ENCODE measurements at regions not wholly inside any gene's neighbourhood (a gene's known extent, or its start where the extent isn't known, plus 50 kb on each side); places are given as distances from the start of the nearest gene placed in this dataset.
A peak's percentile ranks its signal among the peaks of the same experiment; 100 is the strongest.

DNA sequence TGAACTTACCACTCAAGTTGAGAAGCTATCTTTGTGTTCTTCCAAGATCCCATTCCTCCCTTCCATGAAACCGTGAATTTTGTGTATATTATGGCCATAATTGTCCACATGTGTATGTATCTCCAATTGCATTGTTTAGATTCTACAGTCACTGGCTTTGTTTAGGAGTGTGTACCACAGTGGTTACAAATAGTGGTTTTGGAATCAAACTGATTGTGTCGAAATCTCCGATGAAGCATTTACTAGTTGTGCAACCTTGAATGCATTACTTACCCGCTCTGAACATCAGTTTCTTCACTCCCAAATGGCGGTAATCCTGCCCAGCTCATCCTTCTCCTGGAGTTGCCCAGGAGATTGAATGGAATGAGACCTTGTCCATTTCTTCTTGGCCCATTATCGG, 145.0 kb upstream of the ZNF32 start:
- Mint-ChIP-seq H3K27ac (ENCODE audit: unreplicated experiment) (no peak overlapping the region), H3K36me3 (ENCODE audit: insufficient read depth, unreplicated experiment) (no peaks in the 10 kb centered on the region), H3K4me1 (ENCODE audit: low read depth, unreplicated experiment) (no peaks in the 10 kb centered on the region), H3K9me3 (ENCODE audit: unreplicated experiment) (no peaks in the 10 kb centered on the region), H3K4me3 (ENCODE audit: unreplicated experiment) (no peak overlapping the region), H3K27me3 (ENCODE audit: insufficient read depth, unreplicated experiment) (peaks cover 29% of the 10 kb centered on the region)
- H3K27me3 ChIP-seq (replicated peaks; ENCODE audit: control insufficient read depth, insufficient read depth, low read length), result no peaks in the 10 kb centered on the region
- H3K9me3 ChIP-seq, result no peaks in the 10 kb centered on the region
- no peaks in the 10 kb centered on the region for H3K4me1 ChIP-seq
- no peak for DNase-seq
- ChIA-PET CTCF (no interaction called here), POLR2A (no interaction called here)
- no peak overlapping the region for H3K4me3 ChIP-seq (ENCODE audit: low read depth, low read length)
- intact Hi-C loops (cut with micrococcal nuclease; ENCODE audit: unreplicated experiment), result no loop called here
- TF ChIP-seq, protein P1, sequence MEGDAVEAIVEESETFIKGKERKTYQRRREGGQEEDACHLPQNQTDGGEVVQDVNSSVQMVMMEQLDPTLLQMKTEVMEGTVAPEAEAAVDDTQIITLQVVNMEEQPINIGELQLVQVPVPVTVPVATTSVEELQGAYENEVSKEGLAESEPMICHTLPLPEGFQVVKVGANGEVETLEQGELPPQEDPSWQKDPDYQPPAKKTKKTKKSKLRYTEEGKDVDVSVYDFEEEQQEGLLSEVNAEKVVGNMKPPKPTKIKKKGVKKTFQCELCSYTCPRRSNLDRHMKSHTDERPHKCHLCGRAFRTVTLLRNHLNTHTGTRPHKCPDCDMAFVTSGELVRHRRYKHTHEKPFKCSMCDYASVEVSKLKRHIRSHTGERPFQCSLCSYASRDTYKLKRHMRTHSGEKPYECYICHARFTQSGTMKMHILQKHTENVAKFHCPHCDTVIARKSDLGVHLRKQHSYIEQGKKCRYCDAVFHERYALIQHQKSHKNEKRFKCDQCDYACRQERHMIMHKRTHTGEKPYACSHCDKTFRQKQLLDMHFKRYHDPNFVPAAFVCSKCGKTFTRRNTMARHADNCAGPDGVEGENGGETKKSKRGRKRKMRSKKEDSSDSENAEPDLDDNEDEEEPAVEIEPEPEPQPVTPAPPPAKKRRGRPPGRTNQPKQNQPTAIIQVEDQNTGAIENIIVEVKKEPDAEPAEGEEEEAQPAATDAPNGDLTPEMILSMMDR (IDR thresholded peaks at IDR 0.05; ENCODE audit: insufficient read depth in 1 of 2, low read depth in 1 of 2, low read length in 1 of 2, severe bottlenecking in 1 of 2, unreplicated experiment in 1 of 2), result no peak
- no TSS peak for BruUV-seq (replicated peaks)
- H3K36me3 ChIP-seq (ENCODE audit: control insufficient read depth, insufficient read depth, low read length), result no peaks in the 10 kb centered on the region

GRCh38 chr10:43790147-43790546, 141.5 kb upstream of the ZNF32 start:
- intact Hi-C loops (cut with micrococcal nuclease; ENCODE audit: unreplicated experiment), result no loop called here
- no peaks in the 10 kb centered on the region for H3K36me3 ChIP-seq (ENCODE audit: control insufficient read depth, insufficient read depth, low read length)
- no peaks in the 10 kb centered on the region for H3K4me1 ChIP-seq
- ChIA-PET CTCF (no interaction called here), POLR2A (no interaction called here)
- BruUV-seq (replicated peaks), result no TSS peak
- peaks cover 18% of the 10 kb centered on the region for H3K27me3 Mint-ChIP-seq (ENCODE audit: insufficient read depth, unreplicated experiment)
- no peak overlapping the region for H3K4me3 ChIP-seq (ENCODE audit: low read depth, low read length)
- DNase-seq, result no peak
- no peaks in the 10 kb centered on the region for H3K4me1 Mint-ChIP-seq (ENCODE audit: low read depth, unreplicated experiment)
- H3K27me3 ChIP-seq (replicated peaks; ENCODE audit: control insufficient read depth, insufficient read depth, low read length), result no peaks in the 10 kb centered on the region
- no peaks in the 10 kb centered on the region for H3K9me3 Mint-ChIP-seq (ENCODE audit: unreplicated experiment)
- TF ChIP-seq, protein P1 (IDR thresholded peaks at IDR 0.05; ENCODE audit: insufficient read depth in 1 of 2, low read depth in 1 of 2, low read length in 1 of 2, severe bottlenecking in 1 of 2, unreplicated experiment in 1 of 2), result no peak
- H3K27ac Mint-ChIP-seq (ENCODE audit: unreplicated experiment), result no peak overlapping the region
- H3K4me3 Mint-ChIP-seq (ENCODE audit: unreplicated experiment), result no peak overlapping the region
- H3K9me3 ChIP-seq, result no peaks in the 10 kb centered on the region
- H3K36me3 Mint-ChIP-seq (ENCODE audit: insufficient read depth, unreplicated experiment), result no peaks in the 10 kb centered on the region

GRCh38 chr10:43785252-43785651, 136.6 kb upstream of the ZNF32 start:
- H3K27me3 Mint-ChIP-seq (ENCODE audit: insufficient read depth, unreplicated experiment), result peaks cover 20% of the 10 kb centered on the region
- ChIA-PET POLR2A (no interaction called here), CTCF (no interaction called here)
- H3K4me3 Mint-ChIP-seq (ENCODE audit: unreplicated experiment), result no peak overlapping the region
- DNase-seq, result peak in 1 of 2 experiments; percentile 20
- no peaks in the 10 kb centered on the region for H3K4me1 ChIP-seq
- BruUV-seq (replicated peaks), result no TSS peak
- no peaks in the 10 kb centered on the region for H3K27me3 ChIP-seq (replicated peaks; ENCODE audit: control insufficient read depth, insufficient read depth, low read length)
- no peaks in the 10 kb centered on the region for H3K9me3 Mint-ChIP-seq (ENCODE audit: unreplicated experiment)
- H3K4me1 Mint-ChIP-seq (ENCODE audit: low read depth, unreplicated experiment), result no peaks in the 10 kb centered on the region
- H3K36me3 Mint-ChIP-seq (ENCODE audit: insufficient read depth, unreplicated experiment), result no peaks in the 10 kb centered on the region
- H3K27ac Mint-ChIP-seq (ENCODE audit: unreplicated experiment), result no peak overlapping the region
- no peaks in the 10 kb centered on the region for H3K36me3 ChIP-seq (ENCODE audit: control insufficient read depth, insufficient read depth, low read length)
- no peak overlapping the region for H3K4me3 ChIP-seq (ENCODE audit: low read depth, low read length)
- TF ChIP-seq, protein P1 (IDR thresholded peaks at IDR 0.05; ENCODE audit: insufficient read depth in 1 of 2, low read depth in 1 of 2, low read length in 1 of 2, severe bottlenecking in 1 of 2, unreplicated experiment in 1 of 2), result peak; percentile 25 to 33
- intact Hi-C loops (cut with micrococcal nuclease; ENCODE audit: unreplicated experiment), result loop anchor here (1.0 kb wide), 2 partner anchors 95 to 114 kb away; no protein-coding TSS in a partner anchor
- H3K9me3 ChIP-seq, result no peaks in the 10 kb centered on the region
